HG03196 (cell line): ENCODE measurements at regions not wholly inside any gene's neighbourhood (a gene's known extent, or its start where the extent isn't known, plus 50 kb on each side); places are given as distances from the start of the nearest gene placed in this dataset.
"Not testable (repeated sequence)": the region's sequence is repeated elsewhere in the genome, so short reads cannot be mapped to it uniquely, and the experiment has no call there.

Experiments used
- ATAC-seq: cut with Tn5 transposase; IDR thresholded peaks from one replicate; pipeline ENCODE4 v1.9.1; 2021; ENCODE audit not compliant: unreplicated experiment

DNA sequence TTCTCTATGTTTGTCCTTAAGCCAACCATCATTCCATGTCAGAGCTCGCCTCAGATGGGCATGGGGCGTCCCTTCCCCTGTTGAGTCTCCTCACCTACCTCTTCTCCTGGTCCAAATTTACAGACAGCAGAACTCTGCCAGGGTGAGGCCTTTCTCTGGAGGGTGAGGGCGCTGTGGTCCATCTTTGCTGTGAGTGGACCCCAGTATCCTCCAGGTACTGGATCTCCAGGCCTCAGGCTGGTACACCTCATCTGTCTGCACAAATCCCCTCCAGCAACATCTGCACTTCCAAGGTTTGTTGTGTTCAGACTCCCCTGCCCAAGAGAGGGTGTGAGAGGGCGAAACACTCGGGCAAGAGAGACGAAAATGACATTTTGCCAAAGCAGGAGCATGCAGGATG is 63.9 kb upstream of the EDAR start:
- ATAC-seq, result no peak

DNA sequence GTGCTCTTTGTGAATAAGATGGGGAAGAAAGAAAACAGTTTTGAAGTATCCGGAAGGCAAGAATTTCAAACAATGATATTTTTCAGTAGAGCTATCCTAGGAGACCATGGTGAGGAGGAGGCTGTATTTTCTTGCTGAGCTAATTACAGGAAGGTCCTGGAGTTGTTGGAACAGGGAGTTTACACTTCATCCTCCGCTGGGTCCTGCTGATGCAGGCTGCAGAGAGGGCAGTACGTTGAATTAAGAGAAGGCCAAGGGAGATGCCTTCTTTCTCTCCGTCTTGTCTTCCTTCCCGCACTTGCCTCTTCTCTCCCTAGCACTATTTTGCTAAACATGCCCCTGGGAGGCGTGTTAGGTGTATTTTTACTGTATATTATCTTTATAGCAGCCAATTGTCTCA is 60.0 kb upstream of the EDAR start:
- no peak for ATAC-seq

- no peak for ATAC-seq
Measured at GRCh38 chr2:109048163-109048562, 59.1 kb upstream of the EDAR start.

- ATAC-seq, result not testable (repeated sequence)
Measured at GRCh38 chr2:109047569-109047968, 58.5 kb upstream of the EDAR start.

- peak; percentile 81 for ATAC-seq
Measured at GRCh38 chr2:109046925-109047508, 58.0 kb upstream of the EDAR start.

DNA sequence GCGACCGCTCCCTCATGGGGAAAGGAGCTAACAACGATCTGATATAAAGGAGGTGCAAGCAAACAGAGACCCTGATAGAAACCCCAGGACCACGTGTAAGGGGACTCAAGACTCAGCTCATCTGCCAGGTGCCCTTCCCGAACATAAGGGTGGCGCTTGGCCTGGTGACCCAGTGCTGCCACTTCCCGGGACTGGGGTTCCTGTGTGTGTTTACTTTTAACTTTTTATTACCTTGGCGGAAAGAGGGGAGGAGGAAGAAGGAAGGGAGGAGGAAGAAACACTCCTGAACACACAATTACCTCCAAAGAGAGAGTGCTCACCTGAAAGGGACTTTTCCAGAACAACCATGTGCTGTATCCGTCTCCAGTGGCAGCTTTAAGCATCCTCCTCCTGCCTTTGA is 56.5 kb upstream of the EDAR start:
- ATAC-seq, result no peak

- no peak for ATAC-seq
Measured at GRCh38 chr2:109038992-109039391, 50.0 kb upstream of the EDAR start.
